ENCODE measurements at regions not wholly inside any gene's neighbourhood (a gene's known extent, or its start where the extent isn't known, plus 50 kb on each side); places are given as distances from the start of the nearest gene placed in this dataset.
"Not testable (repeated sequence)": the region's sequence is repeated elsewhere in the genome, so short reads cannot be mapped to it uniquely, and the experiment has no call there.

GRCh38 chr16:26386096-26386495 is 680.6 kb upstream of the C16orf82 start:
- DNase-seq (ENCODE audit: low read depth in 2 of 2, low spot score in 1 of 2) = no peak

- DNase-seq (ENCODE audit: low read depth in 2 of 2, low spot score in 1 of 2) = no peak
Observed at GRCh38 chr16:26391833-26392232, 674.9 kb upstream of the C16orf82 start.

- no peak for DNase-seq (ENCODE audit: low read depth in 2 of 2, low spot score in 1 of 2)
Observed at GRCh38 chr16:26394409-26394808, 672.3 kb upstream of the C16orf82 start.

- no peak for DNase-seq (ENCODE audit: low read depth in 2 of 2, low spot score in 1 of 2)
Observed at GRCh38 chr16:26395700-26396099, 671.0 kb upstream of the C16orf82 start.

- no peak for DNase-seq (ENCODE audit: low read depth in 2 of 2, low spot score in 1 of 2)
Observed at GRCh38 chr16:26396511-26397235, 670.1 kb upstream of the C16orf82 start.

GRCh38 chr16:26413780-26414179 is 652.9 kb upstream of the C16orf82 start:
- no peak for DNase-seq (ENCODE audit: low read depth in 2 of 2, low spot score in 1 of 2)

- DNase-seq (ENCODE audit: low read depth in 2 of 2, low spot score in 1 of 2) = not testable (repeated sequence)
Observed at GRCh38 chr16:26419458-26419857, 647.3 kb upstream of the C16orf82 start.

- DNase-seq (ENCODE audit: low read depth in 2 of 2, low spot score in 1 of 2) = no peak
Observed at GRCh38 chr16:26430618-26431017, 636.1 kb upstream of the C16orf82 start.

GRCh38 chr16:26433807-26434206 is 632.9 kb upstream of the C16orf82 start:
- DNase-seq (ENCODE audit: low read depth in 2 of 2, low spot score in 1 of 2) = no peak

- no peak for DNase-seq (ENCODE audit: low read depth in 2 of 2, low spot score in 1 of 2)
Observed at GRCh38 chr16:26441178-26441577, 625.5 kb upstream of the C16orf82 start.

- DNase-seq (ENCODE audit: low read depth in 2 of 2, low spot score in 1 of 2) = no peak
Observed at GRCh38 chr16:26442321-26442720, 624.4 kb upstream of the C16orf82 start.

GRCh38 chr16:26447570-26447969 is 619.2 kb upstream of the C16orf82 start:
- no peak for DNase-seq (ENCODE audit: low read depth in 2 of 2, low spot score in 1 of 2)

- DNase-seq (ENCODE audit: low read depth in 2 of 2, low spot score in 1 of 2) = no peak
Observed at GRCh38 chr16:26453215-26453614, 613.5 kb upstream of the C16orf82 start.

GRCh38 chr16:26454102-26454501 is 612.6 kb upstream of the C16orf82 start:
- no peak for DNase-seq (ENCODE audit: low read depth in 2 of 2, low spot score in 1 of 2)

- DNase-seq (ENCODE audit: low read depth in 2 of 2, low spot score in 1 of 2) = no peak
Observed at GRCh38 chr16:26456074-26456473, 610.7 kb upstream of the C16orf82 start.

- DNase-seq (ENCODE audit: low read depth in 2 of 2, low spot score in 1 of 2) = no peak
Observed at GRCh38 chr16:26457095-26457494, 609.6 kb upstream of the C16orf82 start.

GRCh38 chr16:26457882-26458281 is 608.8 kb upstream of the C16orf82 start:
- no peak for DNase-seq (ENCODE audit: low read depth in 2 of 2, low spot score in 1 of 2)

- no peak for DNase-seq (ENCODE audit: low read depth in 2 of 2, low spot score in 1 of 2)
Observed at GRCh38 chr16:26464576-26465266, 602.0 kb upstream of the C16orf82 start.

- not testable (repeated sequence) for DNase-seq (ENCODE audit: low read depth in 2 of 2, low spot score in 1 of 2)
Observed at GRCh38 chr16:26474405-26474804, 592.3 kb upstream of the C16orf82 start.

- DNase-seq (ENCODE audit: low read depth in 2 of 2, low spot score in 1 of 2) = no peak
Observed at GRCh38 chr16:26475596-26475995, 591.1 kb upstream of the C16orf82 start.

GRCh38 chr16:26491101-26491670 is 575.5 kb upstream of the C16orf82 start:
- no peak for DNase-seq (ENCODE audit: low read depth in 2 of 2, low spot score in 1 of 2)

- no peak for DNase-seq (ENCODE audit: low read depth in 2 of 2, low spot score in 1 of 2)
Observed at GRCh38 chr16:26491962-26492361, 574.8 kb upstream of the C16orf82 start.
